GM23338 (cell line): ENCODE measurements at regions not wholly inside any gene's neighbourhood (a gene's known extent, or its start where the extent isn't known, plus 50 kb on each side); places are given as distances from the start of the nearest gene placed in this dataset.

Experiments used
- ATAC-seq: fragments of 200-7000 bp; cut with Tn5 transposase; 3 replicates; pipeline ENCODE4 v1.9.1; 2020
- DNase-seq: peaks from one replicate; pipeline ENCODE4 v3.0.0-alpha.2; 2015; ENCODE audit warnings: low spot score
- H2AFZ ChIP-seq: fragments of 200-600 bp; sonication (generic); 2 replicates; pipeline ENCODE4 v1.8.0; 2016; ENCODE audit warnings: antibody characterized with exemption, mild to moderate bottlenecking, moderate library complexity
- H3F3A ChIP-seq: fragments of 200-600 bp; sonication (generic); replicated peaks from 2 replicates; pipeline ENCODE4 v1.8.0; 2017; ENCODE audit warnings: antibody characterized with exemption, mixed run types, low read depth
- H3K27ac ChIP-seq: fragments of 200-600 bp; sonication (generic); 2 replicates; pipeline ENCODE4 v1.6.1; 2016; ENCODE audit warnings: low read depth
- H3K27me3 ChIP-seq: fragments of 200-600 bp; sonication (generic); 2 replicates; pipeline ENCODE4 v1.8.0; 2016; ENCODE audit warnings: mild to moderate bottlenecking, mixed run types, moderate library complexity; ENCODE audit not compliant: insufficient read depth
- H3K36me3 ChIP-seq: fragments of 200-600 bp; sonication (generic); 2 replicates; pipeline ENCODE4 v1.8.0; 2016; ENCODE audit warnings: mild to moderate bottlenecking; ENCODE audit not compliant: insufficient read depth
- H3K4me1 ChIP-seq: fragments of 200-600 bp; sonication (generic); 2 replicates; pipeline ENCODE4 v1.8.0; 2016; ENCODE audit warnings: mild to moderate bottlenecking, moderate library complexity; ENCODE audit not compliant: insufficient read depth
- H3K4me2 ChIP-seq: fragments of 200-600 bp; sonication (generic); 2 replicates; pipeline ENCODE4 v1.7.1; 2017; ENCODE audit warnings: mixed run types
- H3K4me3 ChIP-seq: fragments of 200-600 bp; sonication (generic); 2 replicates; pipeline ENCODE4 v1.6.1; 2016; ENCODE audit warnings: mixed run types
- H3K79me2 ChIP-seq: fragments of 200-600 bp; sonication (generic); replicated peaks from 2 replicates; pipeline ENCODE4 v1.8.0; 2017; ENCODE audit warnings: mild to moderate bottlenecking; ENCODE audit not compliant: insufficient read depth
- H3K9me2 ChIP-seq: fragments of 200-600 bp; sonication (generic); 2 replicates; pipeline ENCODE4 v1.8.0; 2017; ENCODE audit not compliant: insufficient read depth
- H4K20me1 ChIP-seq: fragments of 200-600 bp; sonication (generic); replicated peaks from 2 replicates; pipeline ENCODE4 v1.8.0; 2017; ENCODE audit warnings: mild to moderate bottlenecking; ENCODE audit not compliant: insufficient read depth
- H3K27ac Mint-ChIP-seq: 2 replicates; pipeline ENCODE4 v1.8.0; 2020; ENCODE audit warnings: inconsistent platforms, mild to moderate bottlenecking, moderate library complexity, mixed read lengths
- H3K27me3 Mint-ChIP-seq: 3 replicates; pipeline ENCODE4 v1.8.0; 2022; ENCODE audit warnings: low read depth, mild to moderate bottlenecking, moderate library complexity, mixed read lengths, inconsistent platforms; ENCODE audit not compliant: insufficient read depth, poor library complexity
- H3K36me3 Mint-ChIP-seq: 3 replicates; pipeline ENCODE4 v1.8.0; 2021; ENCODE audit warnings: low read depth, mild to moderate bottlenecking, inconsistent platforms, moderate library complexity, mixed read lengths
- H3K4me1 Mint-ChIP-seq: 3 replicates; pipeline ENCODE4 v1.8.0; 2020; ENCODE audit warnings: mild to moderate bottlenecking, inconsistent platforms, mixed read lengths
- H3K4me3 Mint-ChIP-seq: 3 replicates; pipeline ENCODE4 v1.8.0; 2021; ENCODE audit warnings: moderate library complexity, mild to moderate bottlenecking, inconsistent platforms, mixed read lengths
- H3K9me3 Mint-ChIP-seq: 3 replicates; pipeline ENCODE4 v1.8.0; 2020; ENCODE audit warnings: moderate library complexity, mild to moderate bottlenecking, inconsistent platforms, mixed read lengths
- EZH2phosphoT487 ChIP-seq: fragments of 200-600 bp; sonication (generic); IDR thresholded peaks from one replicate; pipeline ENCODE4 v1.8.1; 2018; ENCODE audit warnings: antibody characterized with exemption; ENCODE audit not compliant: unreplicated experiment
- JUNB ChIP-seq: IDR thresholded peaks from one replicate; pipeline ENCODE4 v1.6.1; 2016; ENCODE audit warnings: antibody characterized with exemption; ENCODE audit not compliant: unreplicated experiment
- ZNF331 ChIP-seq: fragments of 250-450 bp; sonication (Bioruptor Pico); IDR thresholded peaks from 2 replicates; pipeline ENCODE4 v1.5.0; 2020; ENCODE audit warnings: low read depth, mild to moderate bottlenecking, moderate library complexity
- TF ChIP-seq, protein P1 (sequence below): fragments of 250-450 bp; sonication (Bioruptor Pico); IDR thresholded peaks from 2 replicates; pipeline ENCODE4 v1.5.0; 2020; ENCODE audit warnings: mild to moderate bottlenecking, moderate library complexity
- TF ChIP-seq, protein P2 (sequence below), 2 experiments: fragments of 200-600 bp in 1 of 2; sonication (generic) in 1 of 2; conservative IDR thresholded peaks; 2 replicates each; pipeline versions ENCODE4 v1.5.1 to v1.6.1; 2016 to 2017; ENCODE audit warnings: antibody characterized with exemption in 2 of 2, low read depth in 2 of 2, mild to moderate bottlenecking in 2 of 2, moderate library complexity in 1 of 2
- TF ChIP-seq, protein P3 (sequence below): IDR thresholded peaks from one replicate; pipeline ENCODE4 v1.6.1; 2018; ENCODE audit warnings: antibody characterized with exemption; ENCODE audit not compliant: unreplicated experiment

DNA sequence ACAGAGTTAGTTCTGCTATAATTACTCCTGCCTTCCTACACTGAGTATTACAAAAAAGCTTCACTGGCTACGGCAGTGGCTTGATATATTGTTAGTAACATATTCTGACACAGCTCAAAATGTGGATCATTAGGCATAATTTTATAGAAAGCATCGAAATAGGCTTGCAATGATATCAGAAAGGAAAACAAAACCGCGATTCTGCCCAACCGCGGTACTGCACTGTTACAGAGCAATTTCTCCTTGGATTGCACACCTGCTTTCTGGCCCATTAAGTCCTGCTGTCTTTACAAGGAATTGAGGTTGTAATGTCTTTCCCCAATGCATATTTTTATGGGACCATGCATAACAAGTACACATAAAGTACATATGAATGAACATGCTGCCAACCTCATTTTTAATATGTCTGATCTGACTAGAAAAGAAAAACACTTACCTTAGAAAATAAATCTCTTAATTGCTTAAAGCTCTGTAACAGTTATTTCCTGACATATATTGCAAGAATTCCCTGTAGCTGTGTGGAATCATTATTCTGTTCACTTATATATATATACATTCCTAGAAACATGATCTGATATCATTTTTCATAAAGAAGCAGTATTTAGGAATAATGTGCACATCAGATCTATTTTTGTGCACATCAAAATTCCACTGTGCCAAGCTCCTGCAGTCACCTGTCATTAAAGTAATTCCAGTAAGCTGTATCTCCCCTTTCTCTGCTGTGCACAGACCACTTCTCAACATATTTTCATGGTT lies 763.9 kb downstream of the HACE1 start:
- H3K27me3 Mint-ChIP-seq = no peaks in the 10 kb centered on the region
- DNase-seq (no peak), ATAC-seq (no peak)
- H3K4me3 Mint-ChIP-seq = no peak overlapping the region
- Histone ChIP-seq H3K4me2 (no peak overlapping the region), H3K36me3 (no peaks in the 10 kb centered on the region), H4K20me1 (no peaks in the 10 kb centered on the region), H3F3A (no peaks in the 10 kb centered on the region), H2AFZ (no peak overlapping the region), H3K4me1 (no peaks in the 10 kb centered on the region), H3K4me3 (no peak overlapping the region), H3K27me3 (no peaks in the 10 kb centered on the region), H3K27ac (no peak overlapping the region), H3K79me2 (no peaks in the 10 kb centered on the region), H3K9me2 (no peaks in the 10 kb centered on the region)
- no peak overlapping the region for H3K27ac Mint-ChIP-seq
- H3K36me3 Mint-ChIP-seq = no peaks in the 10 kb centered on the region
- H3K4me1 Mint-ChIP-seq = no peaks in the 10 kb centered on the region
- TF ChIP-seq JUNB (no peak), EZH2phosphoT487 (no peak), ZNF331 (CRISPR knock-in tag) (no peak)
- TF ChIP-seq, protein P1, sequence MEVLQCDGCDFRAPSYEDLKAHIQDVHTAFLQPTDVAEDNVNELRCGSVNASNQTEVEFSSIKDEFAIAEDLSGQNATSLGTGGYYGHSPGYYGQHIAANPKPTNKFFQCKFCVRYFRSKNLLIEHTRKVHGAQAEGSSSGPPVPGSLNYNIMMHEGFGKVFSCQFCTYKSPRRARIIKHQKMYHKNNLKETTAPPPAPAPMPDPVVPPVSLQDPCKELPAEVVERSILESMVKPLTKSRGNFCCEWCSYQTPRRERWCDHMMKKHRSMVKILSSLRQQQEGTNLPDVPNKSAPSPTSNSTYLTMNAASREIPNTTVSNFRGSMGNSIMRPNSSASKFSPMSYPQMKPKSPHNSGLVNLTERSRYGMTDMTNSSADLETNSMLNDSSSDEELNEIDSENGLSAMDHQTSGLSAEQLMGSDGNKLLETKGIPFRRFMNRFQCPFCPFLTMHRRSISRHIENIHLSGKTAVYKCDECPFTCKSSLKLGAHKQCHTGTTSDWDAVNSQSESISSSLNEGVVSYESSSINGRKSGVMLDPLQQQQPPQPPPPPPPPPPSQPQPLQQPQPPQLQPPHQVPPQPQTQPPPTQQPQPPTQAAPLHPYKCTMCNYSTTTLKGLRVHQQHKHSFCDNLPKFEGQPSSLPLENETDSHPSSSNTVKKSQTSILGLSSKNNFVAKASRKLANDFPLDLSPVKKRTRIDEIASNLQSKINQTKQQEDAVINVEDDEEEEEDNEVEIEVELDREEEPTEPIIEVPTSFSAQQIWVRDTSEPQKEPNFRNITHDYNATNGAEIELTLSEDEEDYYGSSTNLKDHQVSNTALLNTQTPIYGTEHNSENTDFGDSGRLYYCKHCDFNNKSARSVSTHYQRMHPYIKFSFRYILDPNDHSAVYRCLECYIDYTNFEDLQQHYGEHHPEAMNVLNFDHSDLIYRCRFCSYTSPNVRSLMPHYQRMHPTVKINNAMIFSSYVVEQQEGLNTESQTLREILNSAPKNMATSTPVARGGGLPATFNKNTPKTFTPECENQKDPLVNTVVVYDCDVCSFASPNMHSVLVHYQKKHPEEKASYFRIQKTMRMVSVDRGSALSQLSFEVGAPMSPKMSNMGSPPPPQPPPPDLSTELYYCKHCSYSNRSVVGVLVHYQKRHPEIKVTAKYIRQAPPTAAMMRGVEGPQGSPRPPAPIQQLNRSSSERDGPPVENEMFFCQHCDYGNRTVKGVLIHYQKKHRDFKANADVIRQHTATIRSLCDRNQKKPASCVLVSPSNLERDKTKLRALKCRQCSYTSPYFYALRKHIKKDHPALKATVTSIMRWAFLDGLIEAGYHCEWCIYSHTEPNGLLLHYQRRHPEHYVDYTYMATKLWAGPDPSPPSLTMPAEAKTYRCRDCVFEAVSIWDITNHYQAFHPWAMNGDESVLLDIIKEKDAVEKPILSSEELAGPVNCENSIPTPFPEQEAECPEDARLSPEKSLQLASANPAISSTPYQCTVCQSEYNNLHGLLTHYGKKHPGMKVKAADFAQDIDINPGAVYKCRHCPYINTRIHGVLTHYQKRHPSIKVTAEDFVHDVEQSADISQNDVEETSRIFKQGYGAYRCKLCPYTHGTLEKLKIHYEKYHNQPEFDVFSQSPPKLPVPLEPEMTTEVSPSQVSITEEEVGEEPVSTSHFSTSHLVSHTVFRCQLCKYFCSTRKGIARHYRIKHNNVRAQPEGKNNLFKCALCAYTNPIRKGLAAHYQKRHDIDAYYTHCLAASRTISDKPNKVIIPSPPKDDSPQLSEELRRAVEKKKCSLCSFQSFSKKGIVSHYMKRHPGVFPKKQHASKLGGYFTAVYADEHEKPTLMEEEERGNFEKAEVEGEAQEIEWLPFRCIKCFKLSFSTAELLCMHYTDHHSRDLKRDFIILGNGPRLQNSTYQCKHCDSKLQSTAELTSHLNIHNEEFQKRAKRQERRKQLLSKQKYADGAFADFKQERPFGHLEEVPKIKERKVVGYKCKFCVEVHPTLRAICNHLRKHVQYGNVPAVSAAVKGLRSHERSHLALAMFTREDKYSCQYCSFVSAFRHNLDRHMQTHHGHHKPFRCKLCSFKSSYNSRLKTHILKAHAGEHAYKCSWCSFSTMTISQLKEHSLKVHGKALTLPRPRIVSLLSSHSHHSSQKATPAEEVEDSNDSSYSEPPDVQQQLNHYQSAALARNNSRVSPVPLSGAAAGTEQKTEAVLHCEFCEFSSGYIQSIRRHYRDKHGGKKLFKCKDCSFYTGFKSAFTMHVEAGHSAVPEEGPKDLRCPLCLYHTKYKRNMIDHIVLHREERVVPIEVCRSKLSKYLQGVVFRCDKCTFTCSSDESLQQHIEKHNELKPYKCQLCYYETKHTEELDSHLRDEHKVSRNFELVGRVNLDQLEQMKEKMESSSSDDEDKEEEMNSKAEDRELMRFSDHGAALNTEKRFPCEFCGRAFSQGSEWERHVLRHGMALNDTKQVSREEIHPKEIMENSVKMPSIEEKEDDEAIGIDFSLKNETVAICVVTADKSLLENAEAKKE (CRISPR knock-in tag) = no peak
- TF ChIP-seq, protein P2, sequence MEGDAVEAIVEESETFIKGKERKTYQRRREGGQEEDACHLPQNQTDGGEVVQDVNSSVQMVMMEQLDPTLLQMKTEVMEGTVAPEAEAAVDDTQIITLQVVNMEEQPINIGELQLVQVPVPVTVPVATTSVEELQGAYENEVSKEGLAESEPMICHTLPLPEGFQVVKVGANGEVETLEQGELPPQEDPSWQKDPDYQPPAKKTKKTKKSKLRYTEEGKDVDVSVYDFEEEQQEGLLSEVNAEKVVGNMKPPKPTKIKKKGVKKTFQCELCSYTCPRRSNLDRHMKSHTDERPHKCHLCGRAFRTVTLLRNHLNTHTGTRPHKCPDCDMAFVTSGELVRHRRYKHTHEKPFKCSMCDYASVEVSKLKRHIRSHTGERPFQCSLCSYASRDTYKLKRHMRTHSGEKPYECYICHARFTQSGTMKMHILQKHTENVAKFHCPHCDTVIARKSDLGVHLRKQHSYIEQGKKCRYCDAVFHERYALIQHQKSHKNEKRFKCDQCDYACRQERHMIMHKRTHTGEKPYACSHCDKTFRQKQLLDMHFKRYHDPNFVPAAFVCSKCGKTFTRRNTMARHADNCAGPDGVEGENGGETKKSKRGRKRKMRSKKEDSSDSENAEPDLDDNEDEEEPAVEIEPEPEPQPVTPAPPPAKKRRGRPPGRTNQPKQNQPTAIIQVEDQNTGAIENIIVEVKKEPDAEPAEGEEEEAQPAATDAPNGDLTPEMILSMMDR (conservative IDR thresholded peaks at IDR 0.05; ENCODE audit: low read depth in 2 of 2) = no peak
- TF ChIP-seq, protein P3, sequence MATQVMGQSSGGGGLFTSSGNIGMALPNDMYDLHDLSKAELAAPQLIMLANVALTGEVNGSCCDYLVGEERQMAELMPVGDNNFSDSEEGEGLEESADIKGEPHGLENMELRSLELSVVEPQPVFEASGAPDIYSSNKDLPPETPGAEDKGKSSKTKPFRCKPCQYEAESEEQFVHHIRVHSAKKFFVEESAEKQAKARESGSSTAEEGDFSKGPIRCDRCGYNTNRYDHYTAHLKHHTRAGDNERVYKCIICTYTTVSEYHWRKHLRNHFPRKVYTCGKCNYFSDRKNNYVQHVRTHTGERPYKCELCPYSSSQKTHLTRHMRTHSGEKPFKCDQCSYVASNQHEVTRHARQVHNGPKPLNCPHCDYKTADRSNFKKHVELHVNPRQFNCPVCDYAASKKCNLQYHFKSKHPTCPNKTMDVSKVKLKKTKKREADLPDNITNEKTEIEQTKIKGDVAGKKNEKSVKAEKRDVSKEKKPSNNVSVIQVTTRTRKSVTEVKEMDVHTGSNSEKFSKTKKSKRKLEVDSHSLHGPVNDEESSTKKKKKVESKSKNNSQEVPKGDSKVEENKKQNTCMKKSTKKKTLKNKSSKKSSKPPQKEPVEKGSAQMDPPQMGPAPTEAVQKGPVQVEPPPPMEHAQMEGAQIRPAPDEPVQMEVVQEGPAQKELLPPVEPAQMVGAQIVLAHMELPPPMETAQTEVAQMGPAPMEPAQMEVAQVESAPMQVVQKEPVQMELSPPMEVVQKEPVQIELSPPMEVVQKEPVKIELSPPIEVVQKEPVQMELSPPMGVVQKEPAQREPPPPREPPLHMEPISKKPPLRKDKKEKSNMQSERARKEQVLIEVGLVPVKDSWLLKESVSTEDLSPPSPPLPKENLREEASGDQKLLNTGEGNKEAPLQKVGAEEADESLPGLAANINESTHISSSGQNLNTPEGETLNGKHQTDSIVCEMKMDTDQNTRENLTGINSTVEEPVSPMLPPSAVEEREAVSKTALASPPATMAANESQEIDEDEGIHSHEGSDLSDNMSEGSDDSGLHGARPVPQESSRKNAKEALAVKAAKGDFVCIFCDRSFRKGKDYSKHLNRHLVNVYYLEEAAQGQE = no peak
- H3K9me3 Mint-ChIP-seq = no peaks in the 10 kb centered on the region; the same call in 2 of the 3 replicates
